Middle frontal gyrus (tissue), 1 donor: ENCODE measurements at regions not wholly inside any gene's neighbourhood (a gene's known extent, or its start where the extent isn't known, plus 50 kb on each side); places are given as distances from the start of the nearest gene placed in this dataset.

Experiments
- DNase-seq: peaks from one replicate; pipeline ENCODE4 v3.0.0-alpha.2; 2015; ENCODE audit warnings: low spot score; ENCODE audit errors: extremely low spot score

- no peak for DNase-seq
Observed at GRCh38 chr1:81230983-81231728, 569.6 kb upstream of the ADGRL2 start.

- no peak for DNase-seq
Observed at GRCh38 chr1:81228926-81229325, 571.8 kb upstream of the ADGRL2 start.

- DNase-seq: no peak
Observed at GRCh38 chr1:81226603-81226928, 574.2 kb upstream of the ADGRL2 start.

GRCh38 chr1:81225789-81226602 lies 574.7 kb upstream of the ADGRL2 start:
- no peak for DNase-seq

GRCh38 chr1:81224222-81224621 lies 576.5 kb upstream of the ADGRL2 start:
- DNase-seq: no peak

GRCh38 chr1:81221564-81221963 lies 579.2 kb upstream of the ADGRL2 start:
- DNase-seq: no peak

GRCh38 chr1:81220614-81221071 lies 580.1 kb upstream of the ADGRL2 start:
- DNase-seq: no peak

- no peak for DNase-seq
Observed at GRCh38 chr1:81217058-81217457, 583.7 kb upstream of the ADGRL2 start.

GRCh38 chr1:81213279-81213678 lies 587.5 kb upstream of the ADGRL2 start:
- DNase-seq: no peak

- DNase-seq: no peak
Observed at GRCh38 chr1:81209461-81209860, 591.3 kb upstream of the ADGRL2 start.

GRCh38 chr1:81208441-81208840 lies 592.3 kb upstream of the ADGRL2 start:
- DNase-seq: no peak

GRCh38 chr1:81205956-81206355 lies 594.8 kb upstream of the ADGRL2 start:
- DNase-seq: no peak

- DNase-seq: no peak
Observed at GRCh38 chr1:81201779-81202178, 599.0 kb upstream of the ADGRL2 start.

- no peak for DNase-seq
Observed at GRCh38 chr1:81197591-81197990, 603.1 kb upstream of the ADGRL2 start.

- DNase-seq: no peak
Observed at GRCh38 chr1:81192647-81193642, 607.8 kb upstream of the ADGRL2 start.

GRCh38 chr1:81190003-81190402 lies 610.7 kb upstream of the ADGRL2 start:
- DNase-seq: no peak

- no peak for DNase-seq
Observed at GRCh38 chr1:81187635-81188034, 613.1 kb upstream of the ADGRL2 start.

GRCh38 chr1:81186261-81186660 lies 614.5 kb upstream of the ADGRL2 start:
- no peak for DNase-seq

- DNase-seq: no peak
Observed at GRCh38 chr1:81183553-81183952, 617.2 kb upstream of the ADGRL2 start.

GRCh38 chr1:81183051-81183450 lies 617.7 kb upstream of the ADGRL2 start:
- no peak for DNase-seq

- DNase-seq: no peak
Observed at GRCh38 chr1:81179242-81179641, 621.5 kb upstream of the ADGRL2 start.
